Nephron progenitor cell (in vitro differentiated cells): ENCODE measurements at regions not wholly inside any gene's neighbourhood (a gene's known extent, or its start where the extent isn't known, plus 50 kb on each side); places are given as distances from the start of the nearest gene placed in this dataset.

ENCODE experiments used
- DNase-seq: peaks from one replicate; pipeline ENCODE4 v3.0.0; 2021
- H3K27ac Mint-ChIP-seq: 2 replicates; pipeline ENCODE4 v1.8.0; 2021; ENCODE audit warnings: mild to moderate bottlenecking, moderate library complexity, mixed read lengths
- H3K27me3 Mint-ChIP-seq: 2 replicates; pipeline ENCODE4 v1.8.0; 2021; ENCODE audit warnings: mild to moderate bottlenecking, low read depth, mixed read lengths; ENCODE audit not compliant: poor library complexity
- H3K36me3 Mint-ChIP-seq: 2 replicates; pipeline ENCODE4 v1.8.0; 2021; ENCODE audit warnings: low read depth, mixed read lengths
- H3K4me1 Mint-ChIP-seq: 2 replicates; pipeline ENCODE4 v1.8.0; 2021; ENCODE audit warnings: mixed read lengths
- H3K4me3 Mint-ChIP-seq: 2 replicates; pipeline ENCODE4 v1.8.0; 2021; ENCODE audit warnings: mild to moderate bottlenecking, moderate library complexity, mixed read lengths
- H3K9me3 Mint-ChIP-seq: 2 replicates; pipeline ENCODE4 v1.8.0; 2021; ENCODE audit warnings: mild to moderate bottlenecking, moderate library complexity, mixed read lengths
- CTCF ChIP-seq: fragments of 200-600 bp; sonication (generic); IDR thresholded peaks from 2 replicates; pipeline ENCODE4 v1.5.0; 2021; ENCODE audit warnings: antibody characterized with exemption

- H3K4me3 Mint-ChIP-seq: no peak overlapping the region
- no peaks in the 10 kb centered on the region for H3K36me3 Mint-ChIP-seq
- peaks cover 11% of the 10 kb centered on the region for H3K9me3 Mint-ChIP-seq
- no peaks in the 10 kb centered on the region for H3K27me3 Mint-ChIP-seq
- H3K4me1 Mint-ChIP-seq: peaks cover 7% of the 10 kb centered on the region
- no peak overlapping the region for H3K27ac Mint-ChIP-seq
- TF ChIP-seq CTCF: no peak
- no peak for DNase-seq
These were observed 948.0 kb upstream of the CNTNAP5 start for GRCh38 chr2:123077101-123077500.

GRCh38 chr2:123080331-123080730, 944.8 kb upstream of the CNTNAP5 start:
- no peak overlapping the region for H3K4me3 Mint-ChIP-seq
- H3K27ac Mint-ChIP-seq: no peak overlapping the region
- no peak for TF ChIP-seq CTCF
- no peak for DNase-seq
- no peaks in the 10 kb centered on the region for H3K36me3 Mint-ChIP-seq
- H3K4me1 Mint-ChIP-seq: peaks cover 17% of the 10 kb centered on the region
- H3K9me3 Mint-ChIP-seq: peaks cover 11% of the 10 kb centered on the region
- H3K27me3 Mint-ChIP-seq: no peaks in the 10 kb centered on the region

- no peaks in the 10 kb centered on the region for H3K36me3 Mint-ChIP-seq
- H3K4me3 Mint-ChIP-seq: no peak overlapping the region
- H3K9me3 Mint-ChIP-seq: no peaks in the 10 kb centered on the region
- no peak for TF ChIP-seq CTCF
- DNase-seq: no peak
- H3K27ac Mint-ChIP-seq: no peak overlapping the region
- H3K4me1 Mint-ChIP-seq: peaks cover 28% of the 10 kb centered on the region
- H3K27me3 Mint-ChIP-seq: peaks cover 5% of the 10 kb centered on the region
These were observed 939.6 kb upstream of the CNTNAP5 start for GRCh38 chr2:123085484-123085883.

- no peak overlapping the region for H3K4me3 Mint-ChIP-seq
- no peaks in the 10 kb centered on the region for H3K36me3 Mint-ChIP-seq
- TF ChIP-seq CTCF: no peak
- peaks cover 28% of the 10 kb centered on the region for H3K4me1 Mint-ChIP-seq
- DNase-seq: no peak
- no peak overlapping the region for H3K27ac Mint-ChIP-seq
- peaks cover 5% of the 10 kb centered on the region for H3K27me3 Mint-ChIP-seq
- no peaks in the 10 kb centered on the region for H3K9me3 Mint-ChIP-seq
These were observed 938.3 kb upstream of the CNTNAP5 start for GRCh38 chr2:123086613-123087385.

GRCh38 chr2:123091471-123091870, 933.6 kb upstream of the CNTNAP5 start:
- no peak overlapping the region for H3K4me3 Mint-ChIP-seq
- peaks cover 5% of the 10 kb centered on the region for H3K27me3 Mint-ChIP-seq
- H3K27ac Mint-ChIP-seq: no peak overlapping the region
- H3K36me3 Mint-ChIP-seq: no peaks in the 10 kb centered on the region
- peaks cover 9% of the 10 kb centered on the region for H3K4me1 Mint-ChIP-seq
- H3K9me3 Mint-ChIP-seq: no peaks in the 10 kb centered on the region
- TF ChIP-seq CTCF: no peak
- DNase-seq: no peak

- Mint-ChIP-seq H3K27ac (no peak overlapping the region), H3K9me3 (no peaks in the 10 kb centered on the region), H3K27me3 (no peaks in the 10 kb centered on the region), H3K36me3 (no peaks in the 10 kb centered on the region), H3K4me3 (no peak overlapping the region), H3K4me1 (no peaks in the 10 kb centered on the region)
- TF ChIP-seq CTCF: no peak
- no peak for DNase-seq
These were observed 931.9 kb upstream of the CNTNAP5 start for GRCh38 chr2:123093199-123093598.
